Liver (tissue), 3 donors: ENCODE measurements at regions not wholly inside any gene's neighbourhood (a gene's known extent, or its start where the extent isn't known, plus 50 kb on each side); places are given as distances from the start of the nearest gene placed in this dataset.

Experiments
- ATF3 ChIP-seq: IDR thresholded peaks from 2 replicates; pipeline ENCODE4 v1.6.1; 2016; ENCODE audit warnings: antibody characterized with exemption
- CTCF ChIP-seq: fragments of 150-350 bp; IDR thresholded peaks from 2 replicates; pipeline ENCODE4 v1.5.1; 2017; ENCODE audit warnings: improper control_type of control experiment, low read depth, low read length; ENCODE audit not compliant: missing input control
- GABPA ChIP-seq, 2 donors: IDR thresholded peaks in 1 of 2; conservative IDR thresholded peaks in 1 of 2; 2 replicates each; pipeline ENCODE4 v1.6.1; 2016; ENCODE audit warnings: antibody characterized with exemption in 2 of 2, mild to moderate bottlenecking in 1 of 2, moderate library complexity in 1 of 2
- JUND ChIP-seq, 2 donors: IDR thresholded peaks; 2 replicates each; pipeline ENCODE4 v1.6.1; 2016; ENCODE audit warnings: antibody characterized with exemption in 2 of 2
- MAX ChIP-seq: IDR thresholded peaks from 2 replicates; pipeline ENCODE4 v1.6.1; 2016; ENCODE audit warnings: antibody characterized with exemption
- RAD21 ChIP-seq, 2 donors: IDR thresholded peaks; 2 replicates each; pipeline ENCODE4 v1.6.1; 2016; ENCODE audit warnings: antibody characterized with exemption in 2 of 2, mild to moderate bottlenecking in 2 of 2
- SP1 ChIP-seq: IDR thresholded peaks from 2 replicates; pipeline ENCODE4 v1.6.1; 2018; ENCODE audit warnings: antibody characterized with exemption, mild to moderate bottlenecking
- YY1 ChIP-seq: IDR thresholded peaks from 2 replicates; pipeline ENCODE4 v1.6.1; 2016; ENCODE audit warnings: antibody characterized with exemption, mild to moderate bottlenecking
- ZBTB33 ChIP-seq: IDR thresholded peaks from 2 replicates; pipeline ENCODE4 v1.6.1; 2016; ENCODE audit warnings: antibody characterized with exemption
- donor health status: healthy.
- donor health status: healthy.

GRCh38 chr9:71333321-71333720, 211.9 kb upstream of the TRPM3 start:
- TF ChIP-seq CTCF (no peak), MAX (no peak), SP1 (no peak), JUND (IDR thresholded peaks at IDR 0.05) (no peak), GABPA (IDR thresholded peaks at IDR 0.05 in 1 of 2, conservative IDR thresholded peaks at IDR 0.05 in 1 of 2) (no peak), ATF3 (no peak), YY1 (no peak), ZBTB33 (no peak), RAD21 (IDR thresholded peaks at IDR 0.05) (no peak)
